WTC11 (cell line): ENCODE measurements at regions not wholly inside any gene's neighbourhood (a gene's known extent, or its start where the extent isn't known, plus 50 kb on each side); places are given as distances from the start of the nearest gene placed in this dataset.

Experiments used
- ATAC-seq: fragments of 200-7000 bp; cut with Tn5 transposase; 2 replicates; pipeline ENCODE4 v1.10.0; 2021; ENCODE audit warnings: mild to moderate bottlenecking, moderate library complexity
- CTCF ChIA-PET: fragments of 300-600 bp; sonication (Branson Sonifier 250); formaldehyde crosslinking; loops from one replicate; lab custom pipeline; 2021; ENCODE audit warnings: antibody characterized with exemption; lab: Charles Lee
- POLR2A ChIA-PET: fragments of 350-600 bp; sonication (Branson Sonifier 250); formaldehyde crosslinking; loops from one replicate; lab custom pipeline; 2021; ENCODE audit warnings: antibody characterized with exemption; lab: Charles Lee
- DNase-seq: peaks from one replicate; pipeline ENCODE4 v3.0.0; 2021; ENCODE audit warnings: low spot score
- H3K27ac Mint-ChIP-seq: 2 replicates; pipeline ENCODE4 v1.8.0; 2021; ENCODE audit warnings: mixed read lengths
- H3K27me3 Mint-ChIP-seq: 2 replicates; pipeline ENCODE4 v1.8.0; 2021; ENCODE audit warnings: low read depth, mild to moderate bottlenecking, moderate library complexity, mixed read lengths
- H3K36me3 Mint-ChIP-seq: 2 replicates; pipeline ENCODE4 v1.8.0; 2021; ENCODE audit warnings: mixed read lengths
- H3K4me1 Mint-ChIP-seq: 2 replicates; pipeline ENCODE4 v1.8.0; 2022; ENCODE audit warnings: mixed read lengths
- H3K4me3 Mint-ChIP-seq: 2 replicates; pipeline ENCODE4 v1.8.0; 2021; ENCODE audit warnings: mild to moderate bottlenecking, moderate library complexity, mixed read lengths
- H3K9me3 Mint-ChIP-seq: 2 replicates; pipeline ENCODE4 v1.8.0; 2021; ENCODE audit warnings: mixed read lengths
- ATF1 ChIP-seq: sonication (generic); formaldehyde crosslinking; IDR thresholded peaks from 2 replicates; pipeline ENCODE4 v1.8.1; 2023; ENCODE audit warnings: mild to moderate bottlenecking, moderate library complexity, missing genetic modification reagents
- ATF6 ChIP-seq: sonication (generic); formaldehyde crosslinking; IDR thresholded peaks from 2 replicates; pipeline ENCODE4 v1.8.1; 2023; ENCODE audit warnings: mild to moderate bottlenecking, missing genetic modification reagents
- CTCF ChIP-seq: fragments of 200-600 bp; IDR thresholded peaks from 2 replicates; pipeline ENCODE4 v1.8.0; 2022; ENCODE audit warnings: antibody characterized with exemption
- ERG ChIP-seq: fragments of 250-450 bp; sonication (Bioruptor Pico); IDR thresholded peaks from 2 replicates; pipeline ENCODE4 v1.8.0; 2021; ENCODE audit warnings: mild to moderate bottlenecking
- FOXP4 ChIP-seq: sonication (generic); formaldehyde crosslinking; IDR thresholded peaks from 2 replicates; pipeline ENCODE4 v1.8.0; 2022; ENCODE audit warnings: mild to moderate bottlenecking, missing genetic modification reagents
- GTF2I ChIP-seq: fragments of 250-450 bp; sonication (Bioruptor Pico); conservative IDR thresholded peaks from 2 replicates; pipeline ENCODE4 v1.4.0; 2021; ENCODE audit warnings: mild to moderate bottlenecking
- MAX ChIP-seq: sonication (generic); formaldehyde crosslinking; IDR thresholded peaks from 2 replicates; pipeline ENCODE4 v1.8.0; 2022; ENCODE audit warnings: mild to moderate bottlenecking, missing genetic modification reagents
- MLX ChIP-seq: sonication (generic); formaldehyde crosslinking; IDR thresholded peaks from 2 replicates; pipeline ENCODE4 v1.8.1; 2023; ENCODE audit warnings: mild to moderate bottlenecking, missing genetic modification reagents, moderate library complexity
- MYBL2 ChIP-seq: sonication (generic); formaldehyde crosslinking; IDR thresholded peaks from 2 replicates; pipeline ENCODE4 v1.8.1; 2023; ENCODE audit warnings: mild to moderate bottlenecking, moderate library complexity, missing genetic modification reagents
- SOX15 ChIP-seq: fragments of 250-450 bp; sonication (Bioruptor Pico); IDR thresholded peaks from 2 replicates; pipeline ENCODE4 v1.9.0; 2021; ENCODE audit warnings: mild to moderate bottlenecking
- USF1 ChIP-seq: sonication (generic); formaldehyde crosslinking; IDR thresholded peaks from 2 replicates; pipeline ENCODE4 v1.8.0; 2022; ENCODE audit warnings: mild to moderate bottlenecking, missing genetic modification reagents
- ZNF232 ChIP-seq: sonication (generic); formaldehyde crosslinking; IDR thresholded peaks from 2 replicates; pipeline ENCODE4 v1.8.0; 2022; ENCODE audit warnings: mild to moderate bottlenecking, missing genetic modification reagents
- ZNF532 ChIP-seq: fragments of 250-450 bp; sonication (Bioruptor Pico); IDR thresholded peaks from 2 replicates; pipeline ENCODE4 v1.9.0; 2021; ENCODE audit warnings: mild to moderate bottlenecking, borderline replicate concordance
- ZNF671 ChIP-seq: fragments of 250-450 bp; sonication (Bioruptor Pico); IDR thresholded peaks from 2 replicates; pipeline ENCODE4 v1.8.0; 2021; ENCODE audit warnings: mild to moderate bottlenecking

- TF ChIP-seq MYBL2 (CRISPR knock-in tag) = no peak
- TF ChIP-seq ERG (CRISPR knock-in tag) = no peak
- TF ChIP-seq FOXP4 (CRISPR knock-in tag) = no peak
- TF ChIP-seq ATF1 = no peak
- TF ChIP-seq MAX (CRISPR knock-in tag) = no peak
- TF ChIP-seq CTCF = no peak
- no peak for TF ChIP-seq SOX15 (CRISPR knock-in tag)
- no peak for TF ChIP-seq ZNF232 (CRISPR knock-in tag)
- TF ChIP-seq ZNF671 (CRISPR knock-in tag) = no peak
- no peak for TF ChIP-seq ATF6 (CRISPR knock-in tag)
- TF ChIP-seq USF1 (CRISPR knock-in tag) = no peak
- TF ChIP-seq GTF2I (CRISPR knock-in tag) = no peak
- TF ChIP-seq ZNF532 (CRISPR knock-in tag) = no peak
- TF ChIP-seq MLX (CRISPR knock-in tag) = no peak
- Mint-ChIP-seq H3K9me3 (no peaks in the 10 kb centered on the region), H3K27ac (no peak overlapping the region), H3K27me3 (no peaks in the 10 kb centered on the region), H3K4me1 (no peaks in the 10 kb centered on the region), H3K4me3 (no peak overlapping the region), H3K36me3 (no peaks in the 10 kb centered on the region)
- ChIA-PET CTCF (no interaction called here), POLR2A (no interaction called here)
- ATAC-seq (no peak), DNase-seq (no peak)
Measured at GRCh38 chr7:67692425-67692824, 695.8 kb downstream of the TYW1 start.
